Esophagus squamous epithelium (tissue), 4 donors: ENCODE measurements at regions not wholly inside any gene's neighbourhood (a gene's known extent, or its start where the extent isn't known, plus 50 kb on each side); places are given as distances from the start of the nearest gene placed in this dataset.

Experiments used
- POLR2A ChIP-seq, 4 donors: fragments of 450-650 bp; IDR thresholded peaks; one replicate each; pipeline ENCODE4 v1.6.1; 2017; ENCODE audit warnings: antibody characterized with exemption in 4 of 4, mild to moderate bottlenecking in 4 of 4, moderate library complexity in 3 of 4
- TF ChIP-seq, protein P1 (sequence below), 6 experiments: fragments of 450-650 bp in 4 of 6; fragments of 200-600 bp in 2 of 6; sonication (generic) in 2 of 6; IDR thresholded peaks; one replicate each; pipeline ENCODE4 v1.5.1; 2016 to 2019; ENCODE audit warnings: antibody characterized with exemption in 6 of 6, mild to moderate bottlenecking in 4 of 6, moderate library complexity in 4 of 6

GRCh38 chr2:48249631-48250473 lies 64.6 kb upstream of the FOXN2 start:
- TF ChIP-seq, protein P1, sequence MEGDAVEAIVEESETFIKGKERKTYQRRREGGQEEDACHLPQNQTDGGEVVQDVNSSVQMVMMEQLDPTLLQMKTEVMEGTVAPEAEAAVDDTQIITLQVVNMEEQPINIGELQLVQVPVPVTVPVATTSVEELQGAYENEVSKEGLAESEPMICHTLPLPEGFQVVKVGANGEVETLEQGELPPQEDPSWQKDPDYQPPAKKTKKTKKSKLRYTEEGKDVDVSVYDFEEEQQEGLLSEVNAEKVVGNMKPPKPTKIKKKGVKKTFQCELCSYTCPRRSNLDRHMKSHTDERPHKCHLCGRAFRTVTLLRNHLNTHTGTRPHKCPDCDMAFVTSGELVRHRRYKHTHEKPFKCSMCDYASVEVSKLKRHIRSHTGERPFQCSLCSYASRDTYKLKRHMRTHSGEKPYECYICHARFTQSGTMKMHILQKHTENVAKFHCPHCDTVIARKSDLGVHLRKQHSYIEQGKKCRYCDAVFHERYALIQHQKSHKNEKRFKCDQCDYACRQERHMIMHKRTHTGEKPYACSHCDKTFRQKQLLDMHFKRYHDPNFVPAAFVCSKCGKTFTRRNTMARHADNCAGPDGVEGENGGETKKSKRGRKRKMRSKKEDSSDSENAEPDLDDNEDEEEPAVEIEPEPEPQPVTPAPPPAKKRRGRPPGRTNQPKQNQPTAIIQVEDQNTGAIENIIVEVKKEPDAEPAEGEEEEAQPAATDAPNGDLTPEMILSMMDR (IDR thresholded peaks at IDR 0.05) = no peak
- TF ChIP-seq POLR2A (IDR thresholded peaks at IDR 0.05) = no peak
